Osteoblast (primary cell): ENCODE measurements at regions not wholly inside any gene's neighbourhood (a gene's known extent, or its start where the extent isn't known, plus 50 kb on each side); places are given as distances from the start of the nearest gene placed in this dataset.

Experiments used
- DNase-seq: peaks from one replicate; pipeline ENCODE4 v3.0.0; 2011; ENCODE audit warnings: low spot score, mixed read lengths; ENCODE audit not compliant: insufficient read length; ENCODE audit errors: missing footprints
- H2AFZ ChIP-seq: 2 replicates; pipeline ENCODE4 v1.6.0; 2011; ENCODE audit warnings: mild to moderate bottlenecking, low read length
- H3K27ac ChIP-seq: 2 replicates; pipeline ENCODE4 v1.5.1; 2011; ENCODE audit warnings: mild to moderate bottlenecking, low read depth, low read length, moderate library complexity
- H3K27me3 ChIP-seq: 2 replicates; pipeline ENCODE4 v1.6.0; 2012; ENCODE audit warnings: mild to moderate bottlenecking, control low read depth, inconsistent platforms, low read length, moderate library complexity; ENCODE audit not compliant: insufficient read depth
- H3K36me3 ChIP-seq: 2 replicates; pipeline ENCODE4 v1.5.1; 2011; ENCODE audit warnings: mild to moderate bottlenecking, low read length, control low read depth, moderate library complexity; ENCODE audit not compliant: insufficient read depth
- H3K4me1 ChIP-seq: 2 replicates; pipeline ENCODE4 v1.5.1; 2011; ENCODE audit warnings: mild to moderate bottlenecking, low read length, control low read depth, moderate library complexity; ENCODE audit not compliant: insufficient read depth
- H3K4me2 ChIP-seq: 2 replicates; pipeline ENCODE4 v1.6.0; 2011; ENCODE audit warnings: mild to moderate bottlenecking, low read length; ENCODE audit not compliant: insufficient read depth
- H3K4me3 ChIP-seq: fragments of 200-600 bp; sonication (generic); 3 replicates; pipeline ENCODE4 v1.5.1; 2012; ENCODE audit warnings: mild to moderate bottlenecking, low read length, inconsistent platforms; ENCODE audit not compliant: insufficient read depth
- H3K79me2 ChIP-seq: 2 replicates; pipeline ENCODE4 v1.6.0; 2012; ENCODE audit warnings: mild to moderate bottlenecking, low read length, control low read depth, inconsistent platforms; ENCODE audit not compliant: insufficient read depth
- H3K9me3 ChIP-seq: 2 replicates; pipeline ENCODE4 v1.5.1; 2011; ENCODE audit warnings: low read depth, low read length, control low read depth
- H4K20me1 ChIP-seq: 2 replicates; pipeline ENCODE4 v1.6.0; 2012; ENCODE audit warnings: mild to moderate bottlenecking, low read length, control low read depth; ENCODE audit not compliant: insufficient read depth
- CTCF ChIP-seq: IDR thresholded peaks from 2 replicates; pipeline ENCODE4 v1.5.1; 2011; ENCODE audit warnings: mild to moderate bottlenecking, low read depth, low read length, moderate library complexity; ENCODE audit errors: extremely low read depth

GRCh38 chr10:123494301-123494808 lies 171.8 kb upstream of the GPR26 start:
- H3K4me2 ChIP-seq, result no peak overlapping the region
- no peaks in the 10 kb centered on the region for H3K9me3 ChIP-seq
- DNase-seq, result no peak
- H4K20me1 ChIP-seq, result no peaks in the 10 kb centered on the region
- H3K4me3 ChIP-seq, result no peak overlapping the region
- H3K36me3 ChIP-seq, result no peaks in the 10 kb centered on the region
- H3K27me3 ChIP-seq, result no peaks in the 10 kb centered on the region
- TF ChIP-seq CTCF, result no peak
- no peak overlapping the region for H2AFZ ChIP-seq
- no peak overlapping the region for H3K27ac ChIP-seq
- H3K4me1 ChIP-seq, result no peaks in the 10 kb centered on the region
- H3K79me2 ChIP-seq, result no peaks in the 10 kb centered on the region

GRCh38 chr10:123496375-123496774 lies 169.8 kb upstream of the GPR26 start:
- H3K4me2 ChIP-seq, result no peak overlapping the region
- H3K27ac ChIP-seq, result no peak overlapping the region
- H3K9me3 ChIP-seq, result no peaks in the 10 kb centered on the region
- H3K79me2 ChIP-seq, result no peaks in the 10 kb centered on the region
- no peaks in the 10 kb centered on the region for H4K20me1 ChIP-seq
- H3K27me3 ChIP-seq, result no peaks in the 10 kb centered on the region
- H3K36me3 ChIP-seq, result no peaks in the 10 kb centered on the region
- TF ChIP-seq CTCF, result no peak
- H3K4me3 ChIP-seq, result no peak overlapping the region
- H2AFZ ChIP-seq, result no peak overlapping the region
- no peak for DNase-seq
- H3K4me1 ChIP-seq, result no peaks in the 10 kb centered on the region

- H3K9me3 ChIP-seq, result no peaks in the 10 kb centered on the region
- no peak overlapping the region for H3K27ac ChIP-seq
- DNase-seq, result no peak
- H3K79me2 ChIP-seq, result no peaks in the 10 kb centered on the region
- no peaks in the 10 kb centered on the region for H3K27me3 ChIP-seq
- H3K4me2 ChIP-seq, result no peak overlapping the region
- no peak for TF ChIP-seq CTCF
- H2AFZ ChIP-seq, result no peak overlapping the region
- no peaks in the 10 kb centered on the region for H4K20me1 ChIP-seq
- no peaks in the 10 kb centered on the region for H3K36me3 ChIP-seq
- no peaks in the 10 kb centered on the region for H3K4me1 ChIP-seq
- no peak overlapping the region for H3K4me3 ChIP-seq
These were observed 169.0 kb upstream of the GPR26 start for GRCh38 chr10:123496996-123497660.

GRCh38 chr10:123500110-123500509 lies 166.0 kb upstream of the GPR26 start:
- no peak for TF ChIP-seq CTCF
- Histone ChIP-seq H2AFZ (no peak overlapping the region), H3K4me1 (no peaks in the 10 kb centered on the region), H3K27me3 (no peaks in the 10 kb centered on the region), H3K9me3 (no peaks in the 10 kb centered on the region), H3K27ac (no peak overlapping the region), H3K36me3 (no peaks in the 10 kb centered on the region), H3K4me2 (no peak overlapping the region), H3K4me3 (no peak overlapping the region), H3K79me2 (no peaks in the 10 kb centered on the region), H4K20me1 (no peaks in the 10 kb centered on the region)
- no peak for DNase-seq
